K562 (cell line): ENCODE measurements at regions not wholly inside any gene's neighbourhood (a gene's known extent, or its start where the extent isn't known, plus 50 kb on each side); places are given as distances from the start of the nearest gene placed in this dataset.

Experiments used
- ATAC-seq: fragments of 200-7000 bp; cut with Tn5 transposase; 3 replicates; pipeline ENCODE4 v1.9.1; 2020; ENCODE audit warnings: moderate library complexity
- BruUV-seq: library from RNA; stranded (reverse); fragments of 400-500 nt; replicated peaks from 2 replicates; lab custom pipeline; 2021; lab: Mats Ljungman, UMichigan
- CTCF ChIA-PET: fragments of 300-600 bp; formaldehyde crosslinking; extraction: SDS; loops from one replicate; lab custom pipeline; 2021; ENCODE audit warnings: low intra/inter-chr PET ratio; lab: Yijun Ruan, JAX
- POLR2A ChIA-PET: fragments of 300-600, 350-650 bp; sonication (Branson Sonifier 250); formaldehyde crosslinking; extraction: SDS; loops from one replicate; lab custom pipeline; 2021; ENCODE audit warnings: antibody characterized with exemption, inconsistent platforms; lab: Yijun Ruan, JAX
- DNase-seq, 4 experiments: peaks; one replicate each; pipeline versions ENCODE4 v3.0.0 to v3.0.0-alpha.2; 2011 to 2018; ENCODE audit warnings: low spot score in 3 of 4, mixed read lengths in 3 of 4; ENCODE audit errors: extremely low read depth in 1 of 4
- FAIRE-seq: peaks from 2 replicates; lab custom pipeline; 2011; peaks lifted over from hg19 to GRCh38; lab: Jason Lieb, UNC
- H2AFZ ChIP-seq: 2 replicates; pipeline ENCODE4 v1.6.0; 2011; ENCODE audit warnings: low read depth, low read length, control low read depth, inconsistent platforms
- H3K27ac ChIP-seq: fragments of 200-600 bp; 3 replicates; pipeline ENCODE4 v1.8.0; 2011; ENCODE audit warnings: low read depth, mild to moderate bottlenecking, control low read depth, inconsistent platforms, low read length, moderate library complexity, mixed read lengths; ENCODE audit errors: extremely low read depth
- H3K27me3 ChIP-seq, 2 experiments: fragments of 300-600 bp in 1 of 2; 2 replicates in 1 of 2; 3 replicates in 1 of 2; pipeline versions ENCODE4 v1.6.0 to v1.8.0; 2011; ENCODE audit warnings: inconsistent platforms in 2 of 2, low read length in 2 of 2, mild to moderate bottlenecking in 1 of 2, mixed read lengths in 1 of 2, moderate library complexity in 1 of 2; ENCODE audit not compliant: control insufficient read depth in 2 of 2, insufficient read depth in 2 of 2
- H3K36me3 ChIP-seq: fragments of 300-600 bp; 3 replicates; pipeline ENCODE4 v1.8.0; 2011; ENCODE audit warnings: mild to moderate bottlenecking, low read length, inconsistent platforms; ENCODE audit not compliant: control insufficient read depth, insufficient read depth
- H3K4me1 ChIP-seq, 2 experiments: fragments of 200-600 bp in 1 of 2; replicated peaks in 1 of 2; 2 replicates in 1 of 2; 3 replicates in 1 of 2; pipeline versions ENCODE4 v1.5.1 to v1.8.0; 2011; ENCODE audit warnings: inconsistent platforms in 2 of 2, low read length in 2 of 2, mild to moderate bottlenecking in 1 of 2, mixed read lengths in 1 of 2, moderate library complexity in 1 of 2; ENCODE audit not compliant: control insufficient read depth in 2 of 2, insufficient read depth in 2 of 2
- H3K4me2 ChIP-seq: 2 replicates; pipeline ENCODE4 v1.6.1; 2011; ENCODE audit warnings: low read length, control low read depth, inconsistent platforms, mixed read lengths; ENCODE audit not compliant: insufficient read depth
- H3K4me3 ChIP-seq: fragments of 200-600 bp; sonication (generic), shearing (Covaris generic); 2 replicates; pipeline ENCODE4 v1.5.1; 2016; ENCODE audit warnings: control low read depth, inconsistent platforms
- H3K79me2 ChIP-seq: fragments of 200-600 bp; 3 replicates; pipeline ENCODE4 v1.8.0; 2011; ENCODE audit warnings: low read length, inconsistent platforms; ENCODE audit not compliant: control insufficient read depth, insufficient read depth
- H3K9ac ChIP-seq, 2 experiments: 2 replicates each; pipeline versions ENCODE4 v1.6.0 to v1.6.1; 2011; ENCODE audit warnings: low read depth in 2 of 2, low read length in 2 of 2, control low read depth in 1 of 2, inconsistent platforms in 1 of 2, mild to moderate bottlenecking in 1 of 2, mixed read lengths in 1 of 2; ENCODE audit not compliant: insufficient read depth in 1 of 2
- H3K9me1 ChIP-seq: one replicate; pipeline ENCODE4 v1.6.0; 2011; ENCODE audit warnings: inconsistent platforms, mild to moderate bottlenecking, low read length, moderate library complexity; ENCODE audit not compliant: control insufficient read depth, insufficient read depth
- H3K9me3 ChIP-seq: replicated peaks from 2 replicates; pipeline ENCODE4 v1.5.1; 2011; ENCODE audit warnings: low read depth, low read length, inconsistent platforms; ENCODE audit not compliant: control insufficient read depth, insufficient read depth
- H4K20me1 ChIP-seq: replicated peaks from 2 replicates; pipeline ENCODE4 v1.6.1; 2011; ENCODE audit warnings: low read length, inconsistent platforms, mixed read lengths; ENCODE audit not compliant: control insufficient read depth, insufficient read depth
- BRCA1 ChIP-seq, 2 experiments: fragments of 450-650 bp in 1 of 2; sonication (generic) in 1 of 2; formaldehyde crosslinking in 1 of 2; IDR thresholded peaks; 2 replicates each; pipeline versions ENCODE4 v1.5.0 to v1.6.1; 2017 to 2020; ENCODE audit warnings: mild to moderate bottlenecking in 1 of 2, missing genetic modification reagents in 1 of 2
- BRF1 ChIP-seq: IDR thresholded peaks from 3 replicates; pipeline ENCODE4 v1.6.1; 2011; ENCODE audit warnings: borderline replicate concordance, mild to moderate bottlenecking; ENCODE audit not compliant: insufficient read length; ENCODE audit errors: extremely low read depth
- CBFB ChIP-seq: sonication (generic); formaldehyde crosslinking; IDR thresholded peaks from 2 replicates; pipeline ENCODE4 v1.4.0; 2020; ENCODE audit warnings: mild to moderate bottlenecking, missing genetic modification reagents
- CHD1 ChIP-seq: fragments of 200-600 bp; sonication (generic); IDR thresholded peaks from one replicate; pipeline ENCODE4 v1.6.1; 2012; ENCODE audit warnings: mild to moderate bottlenecking, moderate library complexity, low read length, inconsistent platforms
- CHD2 ChIP-seq: IDR thresholded peaks from 2 replicates; pipeline ENCODE4 v1.6.1; 2011; ENCODE audit warnings: low read depth, low read length
- GABPB2 ChIP-seq: fragments of 250-450 bp; sonication (Bioruptor Pico); conservative IDR thresholded peaks from 2 replicates; pipeline ENCODE4 v1.5.1; 2021; ENCODE audit warnings: mild to moderate bottlenecking
- HMG20A ChIP-seq: fragments of 450-650 bp; formaldehyde crosslinking; conservative IDR thresholded peaks from 2 replicates; pipeline ENCODE4 v1.4.0; 2020; ENCODE audit warnings: mild to moderate bottlenecking, mixed read lengths
- HOXB6 ChIP-seq: fragments of 250-450 bp; sonication (Bioruptor Pico); IDR thresholded peaks from 2 replicates; pipeline ENCODE4 v1.5.1; 2022; ENCODE audit warnings: mild to moderate bottlenecking, borderline replicate concordance
- NCOA2 ChIP-seq, 2 experiments: fragments of 450-650 bp; IDR thresholded peaks; 2 replicates each; pipeline ENCODE4 v1.6.1; 2018; ENCODE audit warnings: mild to moderate bottlenecking in 2 of 2, moderate library complexity in 1 of 2; ENCODE audit not compliant: partially characterized antibody in 2 of 2
- NEUROD1 ChIP-seq: fragments of 150-350 bp; IDR thresholded peaks from 2 replicates; pipeline ENCODE4 v1.6.1; 2014; ENCODE audit warnings: borderline replicate concordance, low read length, low read depth; ENCODE audit not compliant: partially characterized antibody
- POLR2B ChIP-seq: fragments of 450-650 bp; IDR thresholded peaks from 2 replicates; pipeline ENCODE4 v1.6.1; 2018; ENCODE audit warnings: low read depth; ENCODE audit not compliant: partially characterized antibody
- RBM34 ChIP-seq: fragments of 200-400 bp; formaldehyde crosslinking; IDR thresholded peaks from 2 replicates; pipeline ENCODE4 v1.6.1; 2018; ENCODE audit warnings: low read length, borderline replicate concordance; ENCODE audit not compliant: insufficient read depth
- TCFL5 ChIP-seq: fragments of 250-450 bp; sonication (Bioruptor Pico); conservative IDR thresholded peaks from 2 replicates; pipeline ENCODE4 v1.6.1; 2021; ENCODE audit warnings: mild to moderate bottlenecking, moderate library complexity, matching md5 sums
- TFAM ChIP-seq: fragments of 250-450 bp; sonication (Bioruptor Pico); conservative IDR thresholded peaks from 2 replicates; pipeline ENCODE4 v1.5.0; 2021; ENCODE audit warnings: mild to moderate bottlenecking, moderate library complexity
- ZNF232 ChIP-seq: sonication (generic); formaldehyde crosslinking; IDR thresholded peaks from 2 replicates; pipeline ENCODE4 v1.8.0; 2022; ENCODE audit warnings: mild to moderate bottlenecking, missing genetic modification reagents
- WGBS: fragments of 100-300 bp; shearing (Covaris generic); methylation state at CpG from one replicate; pipeline ENCODE4 v1.1.6; 2016; ENCODE audit warnings: low coverage, mixed read lengths; ENCODE audit not compliant: insufficient coverage; ENCODE audit errors: missing lambda C conversion rate; 5-methylcytosine and 5-hydroxymethylcytosine counted together
- in situ Hi-C: fragments of 300-500 bp; cut with MboI; formaldehyde crosslinking; loops from 4 replicates; pipeline ENCODE4 v1.15.0; 2018; ENCODE audit warnings: inconsistent platforms, mixed read lengths
- intact Hi-C: fragments of 100-400 bp; cut with micrococcal nuclease; formaldehyde crosslinking; loops from 2 replicates; pipeline ENCODE4 v1.14.2; 2022
- TF ChIP-seq, protein P1 (sequence below): fragments of 450-650 bp; IDR thresholded peaks from 2 replicates; pipeline ENCODE4 v1.6.1; 2017; ENCODE audit warnings: antibody characterized with exemption

DNA sequence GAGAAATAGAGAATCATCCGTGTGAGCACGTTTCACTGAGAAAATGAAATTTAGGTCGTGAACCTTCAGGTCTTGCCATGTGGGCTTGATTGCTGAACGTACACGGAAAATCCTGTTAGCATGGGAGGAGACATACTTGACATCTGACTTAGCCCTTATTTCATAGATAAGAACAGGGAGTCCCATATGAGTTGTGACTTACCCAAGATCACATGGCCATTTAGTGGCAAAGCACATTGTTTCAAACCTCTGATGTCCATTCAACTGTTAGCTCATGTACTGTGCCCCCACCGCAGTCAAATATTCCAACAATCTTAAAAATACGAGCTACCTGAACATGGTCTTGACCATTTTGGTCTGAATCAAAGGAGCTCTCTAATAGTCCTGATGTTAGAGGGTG is 411.2 kb upstream of the FZD8 start:
- Histone ChIP-seq H2AFZ (no peak overlapping the region), H3K79me2 (no peaks in the 10 kb centered on the region), H3K4me1 (no peaks in the 10 kb centered on the region), H3K4me2 (no peak overlapping the region), H3K9me1 (no peaks in the 10 kb centered on the region), H3K9ac (no peak overlapping the region), H3K4me3 (no peak overlapping the region), H3K27me3 (no peaks in the 10 kb centered on the region), H4K20me1 (no peaks in the 10 kb centered on the region), H3K27ac (no peak overlapping the region), H3K36me3 (no peaks in the 10 kb centered on the region), H3K9me3 (0 out of 2 replicates have a peak, but pooled peaks cover 2% of the 10 kb centered on the region)
- no peak for ATAC-seq
- CTCF ChIA-PET = no interaction called here
- POLR2A ChIA-PET = interaction anchor here (0.6 kb wide), 1 partner anchor 113 kb away, joined by 3 read pairs; no protein-coding TSS in a partner anchor
- BruUV-seq = no TSS peak
- in situ Hi-C loops (no loop called here), intact Hi-C loops (no loop called here)
- DNase-seq = no peak
- no peak for TF ChIP-seq NEUROD1
- TF ChIP-seq POLR2B = no peak
- no peak for TF ChIP-seq NCOA2 (IDR thresholded peaks at IDR 0.05; ENCODE audit: partially characterized antibody in 2 of 2)
- no peak for TF ChIP-seq CHD1
- WGBS = 0% methylated on average over 7 of the region's 7 CpGs
- no peak for FAIRE-seq

- in situ Hi-C loops (no loop called here), intact Hi-C loops (no loop called here)
- 2% methylated on average over 4 of the region's 4 CpGs for WGBS
- no peak for TF ChIP-seq GABPB2 (CRISPR knock-in tag)
- TF ChIP-seq TCFL5 (CRISPR knock-in tag) = no peak
- TF ChIP-seq HMG20A = no peak
- TF ChIP-seq TFAM = no peak
- no peak for TF ChIP-seq BRCA1 (IDR thresholded peaks at IDR 0.05)
- no peak for TF ChIP-seq BRCA1 (CRISPR knock-in tag; IDR thresholded peaks at IDR 0.05)
- TF ChIP-seq HOXB6 (CRISPR knock-in tag) = no peak
- TF ChIP-seq, protein P1, sequence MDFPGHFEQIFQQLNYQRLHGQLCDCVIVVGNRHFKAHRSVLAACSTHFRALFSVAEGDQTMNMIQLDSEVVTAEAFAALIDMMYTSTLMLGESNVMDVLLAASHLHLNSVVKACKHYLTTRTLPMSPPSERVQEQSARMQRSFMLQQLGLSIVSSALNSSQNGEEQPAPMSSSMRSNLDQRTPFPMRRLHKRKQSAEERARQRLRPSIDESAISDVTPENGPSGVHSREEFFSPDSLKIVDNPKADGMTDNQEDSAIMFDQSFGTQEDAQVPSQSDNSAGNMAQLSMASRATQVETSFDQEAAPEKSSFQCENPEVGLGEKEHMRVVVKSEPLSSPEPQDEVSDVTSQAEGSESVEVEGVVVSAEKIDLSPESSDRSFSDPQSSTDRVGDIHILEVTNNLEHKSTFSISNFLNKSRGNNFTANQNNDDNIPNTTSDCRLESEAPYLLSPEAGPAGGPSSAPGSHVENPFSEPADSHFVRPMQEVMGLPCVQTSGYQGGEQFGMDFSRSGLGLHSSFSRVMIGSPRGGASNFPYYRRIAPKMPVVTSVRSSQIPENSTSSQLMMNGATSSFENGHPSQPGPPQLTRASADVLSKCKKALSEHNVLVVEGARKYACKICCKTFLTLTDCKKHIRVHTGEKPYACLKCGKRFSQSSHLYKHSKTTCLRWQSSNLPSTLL = no peak
- TF ChIP-seq CBFB (CRISPR knock-in tag) = no peak
- TF ChIP-seq CHD2 = no peak
- no peak for TF ChIP-seq ZNF232 (CRISPR knock-in tag)
- no peak for TF ChIP-seq RBM34
- no peak for TF ChIP-seq BRF1
These were observed 409.4 kb upstream of the FZD8 start for GRCh38 chr10:36051500-36051991.

More at GRCh38 chr10:36051500-36051991, 409.4 kb upstream of the FZD8 start:
- ChIA-PET CTCF (no interaction called here), POLR2A (no interaction called here)
- Histone ChIP-seq H3K4me2 (no peak overlapping the region), H3K27me3 (no peaks in the 10 kb centered on the region), H4K20me1 (no peaks in the 10 kb centered on the region), H2AFZ (no peak overlapping the region), H3K79me2 (no peaks in the 10 kb centered on the region), H3K9me1 (no peaks in the 10 kb centered on the region), H3K36me3 (no peaks in the 10 kb centered on the region), H3K4me1 (no peaks in the 10 kb centered on the region), H3K4me3 (no peak overlapping the region), H3K9me3 (0 out of 2 replicates have a peak, but pooled peaks cover 2% of the 10 kb centered on the region), H3K27ac (no peak overlapping the region), H3K9ac (no peak overlapping the region)
- ATAC-seq (no peak), DNase-seq (no peak), FAIRE-seq (no peak)
- no TSS peak for BruUV-seq
